ENCODE measurements at regions not wholly inside any gene's neighbourhood (a gene's known extent, or its start where the extent isn't known, plus 50 kb on each side); places are given as distances from the start of the nearest gene placed in this dataset.

GRCh38 chr3:35263477-35263876 is 375.8 kb upstream of the ARPP21 start:
- TF ChIP-seq CTCF (IDR thresholded peaks at IDR 0.05) (no peak), EP300 (IDR thresholded peaks at IDR 0.05) (no peak), POLR2A (IDR thresholded peaks at IDR 0.05) (no peak)

Measured in tibial nerve (tissue), 4 donors.